ENCODE measurements at regions not wholly inside any gene's neighbourhood (a gene's known extent, or its start where the extent isn't known, plus 50 kb on each side); places are given as distances from the start of the nearest gene placed in this dataset.

DNA sequence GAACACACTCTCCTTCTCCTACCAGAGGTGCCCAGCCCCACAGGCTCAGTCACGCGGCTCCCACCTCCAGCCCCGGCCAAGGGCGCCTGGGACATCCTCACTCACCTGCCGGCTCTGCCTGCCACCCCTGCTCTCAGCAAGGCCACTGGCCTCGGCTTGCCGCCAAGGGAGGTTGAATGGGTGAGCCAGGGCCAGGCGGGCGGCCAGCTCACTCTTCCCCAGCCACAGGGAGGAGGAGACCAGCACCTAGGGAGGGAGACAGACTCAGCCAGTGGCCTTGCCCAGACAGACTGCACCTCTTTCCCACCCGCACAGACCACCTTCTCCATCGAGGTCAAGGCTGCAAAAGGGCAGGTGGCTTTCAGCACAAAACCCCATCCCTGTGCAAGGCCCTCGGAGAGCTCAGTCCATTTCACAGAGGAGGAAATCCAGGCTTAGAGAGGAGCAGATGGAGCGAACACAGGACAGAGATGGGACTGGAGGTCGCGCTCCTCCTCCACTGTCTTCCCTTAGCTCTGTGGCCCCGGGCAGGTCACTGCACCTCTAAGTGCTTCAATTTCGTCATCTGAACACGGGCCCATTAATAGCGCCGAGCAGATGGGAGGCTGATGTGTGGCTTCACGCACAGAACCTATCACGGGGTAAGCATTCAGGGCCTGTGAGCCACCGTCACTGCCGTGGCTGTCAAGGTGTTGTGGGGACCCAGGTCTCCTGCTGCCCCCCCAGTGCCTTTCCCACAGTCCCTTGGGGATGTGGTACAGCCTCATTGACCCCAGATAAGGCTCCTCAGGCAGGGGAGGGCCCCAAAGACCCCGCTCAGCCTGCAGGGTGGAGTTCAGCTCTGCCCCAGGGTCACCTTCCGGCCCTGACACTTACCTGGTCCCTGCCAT is 56.1 kb downstream of the RMI2 start:
- no peak for DNase-seq

GRCh38 chr16:11402051-11402744 is 56.9 kb downstream of the RMI2 start:
- DNase-seq = no peak

GRCh38 chr16:11402745-11403533 is 57.7 kb downstream of the RMI2 start:
- DNase-seq = no peak

DNA sequence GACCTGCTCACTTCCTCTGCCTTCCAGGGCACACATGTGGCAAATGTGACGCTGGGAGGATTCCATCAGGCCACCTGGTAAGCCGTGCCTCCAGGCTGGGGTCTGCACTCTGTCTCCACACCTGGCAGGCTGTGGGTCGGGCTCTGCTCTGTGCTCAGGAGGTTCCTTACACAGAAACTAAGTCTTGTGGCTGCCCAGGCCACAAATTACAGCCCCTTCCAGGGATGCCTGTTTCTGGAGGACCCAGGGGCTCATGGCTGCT is 58.2 kb downstream of the RMI2 start:
- no peak for DNase-seq

GRCh38 chr16:11403920-11404319 is 58.7 kb downstream of the RMI2 start:
- DNase-seq = no peak

DNA sequence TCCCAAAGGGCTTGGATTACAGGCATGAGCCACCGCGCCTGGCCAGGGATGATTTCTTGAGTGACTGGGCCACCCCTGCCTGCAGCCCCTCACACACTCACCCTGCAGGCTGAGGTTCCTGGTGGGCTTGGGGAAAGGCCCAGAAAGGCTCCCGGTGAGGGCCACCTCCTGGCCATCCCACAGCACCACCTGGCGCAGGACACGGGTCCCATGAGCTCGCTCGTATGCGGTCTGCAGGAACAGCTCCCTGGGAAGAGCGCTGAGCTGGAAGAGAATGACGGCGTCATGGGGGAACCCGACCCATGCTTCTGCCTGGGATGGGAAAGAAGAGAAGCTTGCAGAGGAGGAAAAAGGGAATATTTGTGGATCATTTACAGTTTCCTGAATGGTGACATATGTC is 59.3 kb downstream of the RMI2 start:
- DNase-seq = no peak

GRCh38 chr16:11405331-11406176 is 60.3 kb downstream of the RMI2 start:
- DNase-seq = no peak

- DNase-seq = no peak
Observed at GRCh38 chr16:11406177-11406560, 60.9 kb downstream of the RMI2 start.

DNA sequence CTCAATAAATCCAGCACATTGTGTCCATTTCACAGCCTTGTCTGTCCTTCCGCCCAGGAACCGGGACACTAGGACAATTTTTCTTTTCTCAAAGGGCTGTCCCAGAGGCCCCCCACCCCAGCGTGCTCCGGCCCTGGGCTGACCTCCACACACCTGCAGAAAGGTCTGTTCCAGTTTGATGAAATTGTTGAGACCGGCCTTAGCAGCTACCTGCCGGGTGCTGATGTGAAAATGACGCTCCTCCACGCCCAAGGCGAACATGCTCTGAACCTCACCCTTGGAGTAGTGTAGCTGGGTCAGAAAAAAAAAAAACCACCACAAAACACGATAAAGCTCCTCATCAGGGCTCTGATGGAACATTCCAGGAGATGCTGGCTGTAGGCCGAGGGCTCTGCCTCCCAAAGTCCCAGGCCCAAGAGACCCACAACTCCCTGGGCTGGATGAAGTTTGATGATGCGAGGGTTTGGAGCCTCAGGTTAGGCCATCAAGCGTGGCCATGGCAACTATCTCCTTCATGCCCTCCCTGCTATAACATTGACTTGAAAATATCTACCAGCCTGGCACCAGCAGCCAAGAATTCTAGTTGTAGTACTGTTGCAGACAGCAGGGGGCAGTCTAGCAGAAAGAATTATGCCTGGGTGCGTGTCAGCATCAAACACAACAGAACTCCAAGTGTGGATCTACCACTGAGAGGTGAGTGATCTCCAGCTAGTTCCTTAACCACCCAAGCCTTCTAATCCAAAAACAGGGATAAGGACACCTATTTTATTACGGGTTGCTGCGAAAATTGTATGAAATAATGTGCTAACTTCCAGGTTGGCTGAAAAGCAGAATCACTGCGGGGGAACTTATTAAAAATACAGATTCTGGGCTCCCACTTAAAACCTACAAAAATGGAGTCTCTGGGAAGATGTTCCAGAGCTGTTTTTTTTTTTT is 62.1 kb downstream of the RMI2 start:
- DNase-seq = peak; percentile 49

GRCh38 chr16:11408216-11408615 is 63.0 kb downstream of the RMI2 start:
- DNase-seq = no peak

DNA sequence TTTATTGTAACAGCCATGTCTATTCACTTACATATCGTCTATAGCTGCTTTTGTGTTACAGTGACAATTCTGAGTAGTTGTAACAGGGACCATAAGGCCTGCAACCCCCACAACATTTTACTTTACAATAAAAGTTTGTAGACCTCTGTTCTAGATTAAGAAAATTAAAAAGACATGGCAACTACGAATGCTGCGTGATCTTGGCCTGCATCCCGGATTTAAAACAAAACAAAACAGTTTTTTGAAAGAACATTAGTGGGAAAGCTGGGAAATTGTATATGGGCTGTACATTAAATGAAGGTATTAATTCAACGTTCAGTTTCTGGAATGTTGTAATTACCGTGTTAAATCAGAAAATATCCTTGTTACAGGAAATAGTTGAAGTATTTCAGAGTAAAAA is 64.1 kb downstream of the RMI2 start:
- no peak for DNase-seq

- no peak for DNase-seq
Observed at GRCh38 chr16:11410376-11411058, 65.3 kb downstream of the RMI2 start.

GRCh38 chr16:11411059-11411550 is 65.8 kb downstream of the RMI2 start:
- no peak for DNase-seq

DNA sequence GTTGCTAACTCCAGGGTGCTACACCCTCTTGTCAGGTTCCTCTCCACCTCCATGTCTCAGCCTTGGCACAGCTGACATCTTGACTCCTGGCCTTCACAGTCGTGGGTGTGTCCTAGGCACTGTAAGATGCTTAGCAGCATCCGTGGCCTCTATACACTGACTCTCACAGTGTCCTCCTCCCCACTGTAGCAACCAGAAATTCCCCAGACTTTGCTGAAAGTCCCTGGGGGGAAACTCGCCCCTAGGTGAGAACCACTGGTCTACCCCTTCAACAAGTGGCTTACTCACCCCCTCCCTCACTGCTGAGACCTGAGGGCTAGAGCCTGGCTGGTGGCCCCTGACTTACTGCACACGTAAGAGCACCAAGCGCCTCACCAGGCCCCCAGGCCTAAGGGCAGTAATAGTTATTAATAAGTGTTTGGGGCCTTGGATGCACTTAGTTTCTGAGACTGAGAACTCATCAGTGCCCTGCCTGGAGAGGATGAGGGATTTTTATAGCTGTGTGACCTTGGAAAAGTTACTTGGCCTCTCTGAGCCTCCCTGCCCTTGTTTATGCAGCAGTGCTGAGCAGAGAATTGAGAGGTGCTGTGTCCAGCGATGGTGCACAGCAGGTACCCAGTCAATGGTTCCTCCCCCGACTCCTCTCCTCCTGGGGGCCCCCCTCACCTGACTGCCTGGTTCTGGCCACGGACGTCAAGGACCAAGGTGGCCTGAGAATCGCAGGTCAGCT is 67.1 kb downstream of the RMI2 start:
- DNase-seq = no peak

DNA sequence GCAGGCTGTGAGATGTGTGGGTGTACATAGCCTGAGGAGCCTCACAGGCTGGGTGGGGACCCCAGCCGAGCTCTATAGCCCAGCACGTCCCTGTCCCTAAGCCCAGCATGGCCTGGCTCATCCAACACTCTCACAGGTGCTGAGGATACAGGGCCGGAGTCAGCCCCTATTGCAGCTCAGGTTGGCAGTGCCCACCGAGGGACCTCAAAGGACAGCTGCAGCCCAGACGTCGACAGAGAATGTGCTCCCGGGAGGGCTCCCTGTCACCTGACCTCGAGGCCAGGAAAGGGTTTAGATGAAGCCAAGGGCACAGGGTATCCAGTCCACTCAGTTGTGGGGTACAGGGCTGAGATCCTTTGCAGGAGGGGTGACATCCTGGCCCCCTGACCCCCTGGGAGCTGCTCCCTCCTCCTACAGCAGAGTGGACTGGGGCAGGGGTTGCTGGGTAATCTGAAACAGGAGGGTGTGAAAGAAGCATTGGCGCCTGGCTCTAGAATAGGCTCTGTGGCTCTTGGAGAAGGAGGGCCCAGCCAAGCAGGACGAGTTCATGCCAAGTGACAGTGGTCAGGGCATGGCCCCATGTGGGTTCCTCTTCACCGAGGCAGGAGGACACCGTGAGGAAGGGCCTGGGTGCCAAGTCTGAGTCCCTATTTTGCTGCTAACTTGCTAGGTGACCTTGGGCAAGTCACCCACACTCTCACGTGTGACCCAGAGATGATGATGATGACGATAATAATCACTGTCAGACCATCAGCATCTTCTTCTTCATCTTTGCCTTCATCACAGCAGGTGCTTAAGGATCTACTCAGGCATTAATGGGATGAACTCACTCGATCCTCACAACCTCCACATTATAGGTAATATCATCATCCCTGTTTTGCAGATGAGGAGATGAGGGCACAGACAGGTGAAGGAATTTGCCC is 68.0 kb downstream of the RMI2 start:
- no peak for DNase-seq

- DNase-seq = no peak
Observed at GRCh38 chr16:11413907-11414595, 68.8 kb downstream of the RMI2 start.
